ENCODE measurements at regions not wholly inside any gene's neighbourhood (a gene's known extent, or its start where the extent isn't known, plus 50 kb on each side); places are given as distances from the start of the nearest gene placed in this dataset.

DNA sequence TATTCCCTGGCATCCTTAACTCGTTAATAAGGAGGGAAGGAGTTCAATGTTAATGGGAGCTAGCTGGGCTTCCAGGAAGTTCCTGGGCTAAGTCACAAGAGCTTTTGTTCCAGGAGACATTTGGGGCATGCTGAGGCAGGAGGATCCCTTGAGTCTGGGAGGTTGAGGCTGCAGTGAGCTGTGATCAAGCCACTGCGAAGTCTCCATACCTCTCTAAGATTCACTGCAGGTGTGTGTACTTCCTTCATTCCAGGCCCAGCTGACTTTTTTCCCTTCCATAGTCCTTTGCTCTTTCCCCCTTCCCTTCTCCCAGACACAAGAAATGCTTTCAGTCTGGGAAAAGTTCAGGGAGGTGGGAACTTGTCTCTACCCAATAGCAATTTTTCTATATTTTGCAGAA lies 489.8 kb downstream of the NPIPA7 start:
- in situ Hi-C loops (cut with HindIII; ENCODE audit: low sequenced_read_pairs): no loop called here

DNA sequence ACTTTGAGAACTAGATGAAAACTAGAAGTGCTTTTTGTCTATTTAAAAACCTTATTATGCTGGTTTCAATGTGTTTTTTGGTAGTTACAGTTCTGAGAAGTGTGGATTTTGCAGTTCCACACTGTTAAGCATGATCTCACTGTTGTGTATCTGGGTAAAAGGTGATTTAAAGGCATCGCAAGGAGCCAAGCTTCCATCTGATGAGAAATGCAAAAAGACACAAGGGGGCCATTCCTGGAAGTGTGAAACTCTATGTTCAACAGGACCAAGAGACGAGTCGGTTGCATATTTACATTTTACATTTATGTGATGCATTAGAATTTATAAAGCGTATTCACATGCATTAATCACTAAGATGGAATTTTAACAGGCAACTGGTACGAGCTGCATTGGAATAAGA lies 490.8 kb downstream of the NPIPA7 start:
- in situ Hi-C loops (cut with HindIII; ENCODE audit: low sequenced_read_pairs): no loop called here

GRCh38 chr16:16871196-16871595 lies 492.3 kb downstream of the NPIPA7 start:
- in situ Hi-C loops (cut with HindIII; ENCODE audit: low sequenced_read_pairs): no loop called here

GRCh38 chr16:16877061-16877460 lies 498.1 kb downstream of the NPIPA7 start:
- in situ Hi-C loops (cut with HindIII; ENCODE audit: low sequenced_read_pairs): no loop called here

DNA sequence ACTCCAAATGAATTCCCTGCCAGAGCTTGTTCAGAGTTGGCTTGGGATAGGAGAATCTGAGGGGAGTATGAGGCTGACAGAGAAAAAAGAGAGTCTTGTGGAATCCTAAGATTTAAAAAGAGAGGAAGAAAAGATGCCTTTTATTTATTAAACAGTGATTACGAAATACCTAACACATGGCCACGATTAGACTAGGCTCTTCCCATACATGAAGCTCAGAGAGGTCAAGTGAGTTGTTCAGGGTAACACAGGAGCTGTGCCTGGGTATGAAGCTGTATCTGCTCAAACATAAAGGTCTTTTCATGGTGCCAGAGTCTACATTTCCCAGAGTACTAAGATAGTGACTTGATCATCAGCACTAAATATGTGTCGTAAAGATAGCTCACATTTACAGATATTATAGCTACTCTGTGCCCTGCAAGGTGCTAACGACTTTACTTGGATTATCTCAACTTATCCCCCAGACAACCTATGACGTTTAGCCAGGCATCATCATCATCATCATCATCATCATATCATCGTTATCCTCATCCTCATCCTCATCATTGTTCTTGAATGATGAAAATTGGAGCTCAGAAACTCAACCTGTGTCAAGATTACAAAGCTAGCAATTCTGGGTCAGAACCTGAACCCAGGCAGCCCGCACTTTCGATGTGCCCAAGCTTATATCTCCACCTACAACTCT lies 500.8 kb downstream of the NPIPA7 start:
- in situ Hi-C loops (cut with HindIII; ENCODE audit: low sequenced_read_pairs): no loop called here

DNA sequence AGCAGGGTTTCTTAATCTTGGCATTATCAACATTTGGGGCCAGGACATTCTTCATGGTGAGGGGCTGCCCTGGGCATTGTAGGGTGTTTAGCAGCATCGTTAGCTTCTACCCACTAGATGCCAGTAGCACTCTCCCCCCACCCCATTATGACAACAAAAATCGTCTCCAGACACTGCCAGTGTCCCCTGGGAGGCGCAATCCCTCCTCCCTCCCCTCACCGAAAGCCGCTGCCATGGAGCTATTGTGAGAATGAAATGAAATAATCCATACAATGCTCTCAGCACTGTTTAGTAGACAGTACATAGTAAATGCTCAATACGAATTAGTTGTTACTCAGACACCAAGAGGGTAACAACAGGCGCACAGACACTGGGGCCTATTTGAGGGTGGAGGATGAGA lies 502.9 kb downstream of the NPIPA7 start:
- in situ Hi-C loops (cut with HindIII; ENCODE audit: low sequenced_read_pairs): no loop called here

- in situ Hi-C loops (cut with HindIII; ENCODE audit: low sequenced_read_pairs): no loop called here
These were observed 503.8 kb downstream of the NPIPA7 start for GRCh38 chr16:16882766-16883165.

DNA sequence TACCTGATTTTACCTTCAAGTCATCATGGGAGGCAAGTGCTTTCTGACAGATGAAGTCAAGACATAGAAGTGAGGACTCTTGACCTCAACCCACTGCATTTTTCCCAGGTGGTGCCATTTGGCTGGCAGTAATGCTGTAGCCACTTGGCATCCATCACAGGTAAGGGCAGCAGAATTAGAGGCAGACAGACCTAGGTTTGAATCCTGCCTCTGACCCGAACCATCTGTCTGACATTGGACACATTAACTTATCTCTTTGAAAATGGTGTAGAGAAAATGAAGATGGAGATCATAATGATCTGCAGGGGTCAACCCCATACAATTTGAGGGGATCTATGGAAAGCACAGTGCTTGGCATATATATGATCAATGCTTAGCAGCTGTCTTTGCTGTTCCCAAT lies 505.5 kb downstream of the NPIPA7 start:
- in situ Hi-C loops (cut with HindIII; ENCODE audit: low sequenced_read_pairs): no loop called here

DNA sequence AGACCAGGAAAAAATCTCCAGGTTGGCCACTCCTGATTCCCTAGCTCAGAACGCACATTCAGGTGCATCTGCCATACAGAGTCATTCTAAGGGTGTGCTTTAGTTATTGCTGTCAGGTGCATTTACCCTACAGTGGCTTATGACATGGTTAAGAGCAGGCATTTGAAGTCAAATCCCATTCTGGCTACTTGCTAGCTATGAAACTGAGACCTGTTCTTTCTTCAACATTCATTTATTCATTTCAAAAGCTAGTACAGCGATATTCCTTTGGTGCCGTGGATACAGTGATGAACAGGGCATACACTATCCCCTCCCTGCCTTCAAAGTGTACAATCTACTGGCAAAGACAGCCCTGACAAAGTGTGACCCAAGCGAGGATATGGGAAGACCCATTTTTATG lies 508.3 kb downstream of the NPIPA7 start:
- in situ Hi-C loops (cut with HindIII; ENCODE audit: low sequenced_read_pairs): no loop called here

DNA sequence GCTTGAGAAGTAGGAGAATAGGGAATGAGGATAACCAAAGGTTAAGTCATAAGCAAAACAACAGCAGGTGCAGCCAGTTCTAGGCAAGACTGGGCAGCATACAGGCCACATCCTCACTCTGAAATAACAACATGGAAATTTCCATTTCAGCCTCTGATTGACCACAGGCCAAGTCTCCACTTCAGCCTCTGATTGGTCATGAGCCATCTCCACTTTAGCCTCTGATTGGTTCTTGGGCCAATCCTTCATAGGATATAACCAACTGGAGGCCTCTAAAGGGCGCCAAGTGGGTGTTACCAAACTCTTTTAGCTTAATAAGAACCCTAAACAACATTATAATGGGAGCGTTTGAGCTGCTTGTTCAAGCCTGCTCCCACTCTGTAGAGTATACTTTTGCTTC lies 512.0 kb downstream of the NPIPA7 start:
- in situ Hi-C loops (cut with HindIII; ENCODE audit: low sequenced_read_pairs): no loop called here

GRCh38 chr16:16904601-16905000 lies 525.7 kb downstream of the NPIPA7 start:
- in situ Hi-C loops (cut with HindIII; ENCODE audit: low sequenced_read_pairs): no loop called here

- in situ Hi-C loops (cut with HindIII; ENCODE audit: low sequenced_read_pairs): no loop called here
These were observed 526.9 kb downstream of the NPIPA7 start for GRCh38 chr16:16905850-16906249.

- in situ Hi-C loops (cut with HindIII; ENCODE audit: low sequenced_read_pairs): no loop called here
These were observed 528.1 kb downstream of the NPIPA7 start for GRCh38 chr16:16907089-16907488.

GRCh38 chr16:16908077-16908476 lies 529.1 kb downstream of the NPIPA7 start:
- in situ Hi-C loops (cut with HindIII; ENCODE audit: low sequenced_read_pairs): no loop called here

- in situ Hi-C loops (cut with HindIII; ENCODE audit: low sequenced_read_pairs): no loop called here
These were observed 530.2 kb downstream of the NPIPA7 start for GRCh38 chr16:16909126-16909525.

- in situ Hi-C loops (cut with HindIII; ENCODE audit: low sequenced_read_pairs): no loop called here
These were observed 531.7 kb downstream of the NPIPA7 start for GRCh38 chr16:16910666-16911065.

GRCh38 chr16:16915771-16916170 lies 536.8 kb downstream of the NPIPA7 start:
- in situ Hi-C loops (cut with HindIII; ENCODE audit: low sequenced_read_pairs): no loop called here

GRCh38 chr16:16917191-16917785 lies 538.3 kb downstream of the NPIPA7 start:
- in situ Hi-C loops (cut with HindIII; ENCODE audit: low sequenced_read_pairs): no loop called here

GRCh38 chr16:16923479-16923878 lies 544.5 kb downstream of the NPIPA7 start:
- in situ Hi-C loops (cut with HindIII; ENCODE audit: low sequenced_read_pairs): no loop called here

DNA sequence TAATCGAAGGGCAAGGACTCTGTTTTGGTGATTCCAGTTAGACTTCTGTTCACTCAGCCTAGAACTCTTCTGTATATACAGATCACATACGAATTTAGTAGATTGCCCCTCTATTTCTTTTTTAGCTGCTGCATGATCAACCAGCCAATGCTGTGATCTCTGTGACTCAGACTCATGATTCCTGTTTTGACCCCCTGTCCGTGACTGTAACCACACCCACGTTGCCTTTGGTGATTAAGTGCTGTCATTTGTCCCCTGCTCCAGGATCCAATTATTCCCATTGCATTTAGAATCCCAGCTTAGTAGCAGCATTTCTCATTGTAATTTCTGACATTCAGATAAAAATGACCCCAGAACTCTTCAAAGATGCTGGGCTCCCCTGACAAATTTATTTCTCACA lies 545.7 kb downstream of the NPIPA7 start:
- in situ Hi-C loops (cut with HindIII; ENCODE audit: low sequenced_read_pairs): no loop called here

DNA sequence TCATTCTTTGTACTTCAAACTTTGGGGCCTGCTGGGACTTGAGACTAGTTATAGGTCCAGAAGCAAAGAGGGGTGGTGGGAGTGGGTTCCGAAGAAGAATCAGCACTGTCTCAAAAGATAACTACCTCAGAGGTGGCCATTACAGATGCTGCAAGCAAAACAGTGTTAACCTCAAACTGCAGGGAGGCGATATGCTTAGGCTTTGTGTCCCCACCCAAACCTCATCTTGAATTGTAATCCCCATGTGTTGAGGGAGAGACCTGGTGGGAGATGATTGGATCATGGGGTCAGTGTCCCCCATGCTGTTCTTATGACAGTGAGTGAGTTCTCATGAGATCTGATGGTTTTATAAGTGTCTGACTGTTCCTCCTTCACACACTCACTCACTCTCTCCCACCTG lies 545.3 kb downstream of the XYLT1 start:
- in situ Hi-C loops (cut with HindIII; ENCODE audit: low sequenced_read_pairs): no loop called here

GRCh38 chr16:16928532-16929109 lies 542.1 kb downstream of the XYLT1 start:
- in situ Hi-C loops (cut with HindIII; ENCODE audit: low sequenced_read_pairs): no loop called here
